DND-41 (cell line): ENCODE measurements at regions not wholly inside any gene's neighbourhood (a gene's known extent, or its start where the extent isn't known, plus 50 kb on each side); places are given as distances from the start of the nearest gene placed in this dataset.

Experiments used
- ATAC-seq: fragments of 200-7000 bp; cut with Tn5 transposase; 3 replicates; pipeline ENCODE4 v1.9.1; 2021; ENCODE audit warnings: low read depth; ENCODE audit not compliant: insufficient read depth
- DNase-seq: peaks from one replicate; pipeline ENCODE4 v3.0.0-alpha.2; 2020
- H2AFZ ChIP-seq: 2 replicates; pipeline ENCODE4 v1.6.0; 2012; ENCODE audit warnings: low read depth, low read length
- H3K27ac ChIP-seq: 2 replicates; pipeline ENCODE4 v1.5.1; 2012; ENCODE audit warnings: low read length, inconsistent platforms
- H3K27me3 ChIP-seq: fragments of 200-600 bp; sonication (generic); 2 replicates; pipeline ENCODE4 v1.6.0; 2012; ENCODE audit warnings: low read length, mild to moderate bottlenecking, inconsistent platforms; ENCODE audit not compliant: insufficient read depth, poor library complexity
- H3K36me3 ChIP-seq: 2 replicates; pipeline ENCODE4 v1.5.1; 2012; ENCODE audit warnings: low read length, inconsistent platforms; ENCODE audit not compliant: insufficient read depth
- H3K4me1 ChIP-seq: 2 replicates; pipeline ENCODE4 v1.5.1; 2012; ENCODE audit warnings: mild to moderate bottlenecking, low read length; ENCODE audit not compliant: insufficient read depth
- H3K4me2 ChIP-seq: 2 replicates; pipeline ENCODE4 v1.6.0; 2012; ENCODE audit warnings: mild to moderate bottlenecking, moderate library complexity, low read length, inconsistent platforms; ENCODE audit not compliant: insufficient read depth
- H3K4me3 ChIP-seq, 2 experiments: fragments of 200-600 bp in 1 of 2; shearing (Covaris generic) in 1 of 2; 2 replicates each; pipeline ENCODE4 v1.5.1; 2012 to 2016; ENCODE audit warnings: inconsistent platforms in 2 of 2, low read length in 2 of 2, mild to moderate bottlenecking in 2 of 2, low read depth in 1 of 2, moderate library complexity in 1 of 2
- H3K79me2 ChIP-seq: 2 replicates; pipeline ENCODE4 v1.6.0; 2012; ENCODE audit warnings: low read length, inconsistent platforms; ENCODE audit not compliant: insufficient read depth
- H3K9ac ChIP-seq: 2 replicates; pipeline ENCODE4 v1.6.0; 2012; ENCODE audit warnings: low read depth, mild to moderate bottlenecking, inconsistent platforms, low read length, moderate library complexity
- H3K9me3 ChIP-seq: 2 replicates; pipeline ENCODE4 v1.5.1; 2012; ENCODE audit warnings: low read length, moderate library complexity, mild to moderate bottlenecking, inconsistent platforms; ENCODE audit not compliant: insufficient read depth, severe bottlenecking
- H4K20me1 ChIP-seq: 2 replicates; pipeline ENCODE4 v1.6.0; 2012; ENCODE audit warnings: low read length; ENCODE audit not compliant: insufficient read depth
- CTCF ChIP-seq: IDR thresholded peaks from 2 replicates; pipeline ENCODE4 v1.5.1; 2012; ENCODE audit warnings: borderline replicate concordance, low read length, moderate library complexity, mild to moderate bottlenecking; ENCODE audit not compliant: poor library complexity, severe bottlenecking; ENCODE audit errors: extremely low read depth
- EZH2 ChIP-seq: IDR thresholded peaks from 3 replicates; pipeline ENCODE4 v1.6.1; 2012; ENCODE audit warnings: borderline replicate concordance, low read depth, mild to moderate bottlenecking, moderate library complexity, low read length, inconsistent platforms; ENCODE audit not compliant: severe bottlenecking

DNA sequence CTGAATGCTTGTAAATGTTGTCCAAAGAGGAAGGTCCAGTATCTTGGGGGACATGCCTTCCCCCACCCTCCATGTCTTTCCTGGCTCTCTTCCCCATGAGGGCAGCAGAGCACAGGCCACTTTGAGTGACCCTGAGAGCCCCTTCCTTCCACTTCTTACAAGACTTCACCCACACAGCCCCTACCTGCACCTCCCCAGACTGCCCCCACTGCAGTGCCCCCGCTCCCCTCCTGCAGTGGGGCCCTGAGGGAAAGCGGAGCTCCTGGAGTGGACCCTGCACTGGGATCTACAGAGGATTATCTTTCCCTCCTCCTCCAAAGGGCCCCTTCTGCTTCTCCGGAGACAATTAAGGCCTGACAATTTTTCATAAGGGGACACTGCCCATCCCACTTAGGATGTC is 326.8 kb downstream of the TCERG1L start:
- Histone ChIP-seq H3K79me2 (no peaks in the 10 kb centered on the region), H3K9me3 (no peaks in the 10 kb centered on the region), H3K9ac (no peak overlapping the region), H3K4me3 (no peak overlapping the region), H4K20me1 (no peaks in the 10 kb centered on the region), H3K27ac (no peak overlapping the region), H3K27me3 (no peaks in the 10 kb centered on the region), H3K4me2 (no peak overlapping the region), H3K4me1 (no peaks in the 10 kb centered on the region), H2AFZ (no peak overlapping the region), H3K36me3 (no peaks in the 10 kb centered on the region)
- DNase-seq (no peak), ATAC-seq (no peak)
- TF ChIP-seq EZH2 (no peak), CTCF (no peak)

GRCh38 chr10:130985158-130985753 is 326.3 kb downstream of the TCERG1L start:
- DNase-seq (no peak), ATAC-seq (no peak)
- Histone ChIP-seq H3K4me1 (no peaks in the 10 kb centered on the region), H3K27me3 (no peaks in the 10 kb centered on the region), H3K36me3 (no peaks in the 10 kb centered on the region), H2AFZ (no peak overlapping the region), H3K9ac (no peak overlapping the region), H3K79me2 (no peaks in the 10 kb centered on the region), H3K4me2 (no peak overlapping the region), H3K9me3 (no peaks in the 10 kb centered on the region), H3K27ac (no peak overlapping the region), H4K20me1 (no peaks in the 10 kb centered on the region), H3K4me3 (no peak overlapping the region)
- no peak for TF ChIP-seq CTCF
- no peak for TF ChIP-seq EZH2

DNA sequence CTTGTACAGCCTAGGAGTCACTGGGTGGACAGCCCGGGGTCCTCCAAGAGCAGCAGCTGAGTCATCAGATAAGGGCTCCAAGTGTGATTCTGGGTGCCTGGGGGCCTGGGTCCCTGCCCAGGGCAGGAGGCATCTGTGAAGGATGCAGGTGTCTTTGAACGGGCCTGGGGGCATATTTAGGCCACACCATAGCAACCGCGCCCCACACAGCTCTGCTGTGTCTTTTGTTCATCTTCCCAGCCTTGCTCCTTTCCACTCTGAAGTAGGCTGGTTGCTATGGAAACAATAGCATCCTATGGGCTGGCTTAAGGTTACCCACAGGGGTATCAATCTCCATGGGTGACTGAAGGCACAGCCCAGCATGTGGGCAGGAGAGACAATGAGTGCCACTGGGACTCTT is 324.7 kb downstream of the TCERG1L start:
- no peak for ATAC-seq
- Histone ChIP-seq H3K4me1 (no peaks in the 10 kb centered on the region), H4K20me1 (no peaks in the 10 kb centered on the region), H3K9me3 (no peaks in the 10 kb centered on the region), H3K36me3 (no peaks in the 10 kb centered on the region), H3K27me3 (no peaks in the 10 kb centered on the region), H3K79me2 (no peaks in the 10 kb centered on the region), H3K4me3 (no peak overlapping the region), H2AFZ (no peak overlapping the region), H3K4me2 (no peak overlapping the region), H3K9ac (no peak overlapping the region), H3K27ac (no peak overlapping the region)
- no peak for DNase-seq
- TF ChIP-seq CTCF = no peak
- no peak for TF ChIP-seq EZH2

- H3K9me3 ChIP-seq = no peaks in the 10 kb centered on the region
- no peak overlapping the region for H2AFZ ChIP-seq
- no peaks in the 10 kb centered on the region for H3K79me2 ChIP-seq
- H3K27me3 ChIP-seq = no peaks in the 10 kb centered on the region
- no peak overlapping the region for H3K4me3 ChIP-seq
- no peaks in the 10 kb centered on the region for H4K20me1 ChIP-seq
- no peak overlapping the region for H3K27ac ChIP-seq
- no peaks in the 10 kb centered on the region for H3K36me3 ChIP-seq
- TF ChIP-seq EZH2 = no peak
- TF ChIP-seq CTCF = no peak
- H3K9ac ChIP-seq = no peak overlapping the region
- H3K4me2 ChIP-seq = no peak overlapping the region
- H3K4me1 ChIP-seq = no peaks in the 10 kb centered on the region
- ATAC-seq (no peak), DNase-seq (no peak)
Observed at GRCh38 chr10:130987401-130987800, 324.1 kb downstream of the TCERG1L start.
